GM19468 (cell line): ENCODE measurements at regions not wholly inside any gene's neighbourhood (a gene's known extent, or its start where the extent isn't known, plus 50 kb on each side); places are given as distances from the start of the nearest gene placed in this dataset.

ENCODE experiments used
- ATAC-seq: cut with Tn5 transposase; IDR thresholded peaks from one replicate; pipeline ENCODE4 v1.9.1; 2021; ENCODE audit warnings: mild to moderate bottlenecking, moderate library complexity, moderate number of reproducible peaks; ENCODE audit not compliant: unreplicated experiment; ENCODE audit errors: extremely low read depth

DNA sequence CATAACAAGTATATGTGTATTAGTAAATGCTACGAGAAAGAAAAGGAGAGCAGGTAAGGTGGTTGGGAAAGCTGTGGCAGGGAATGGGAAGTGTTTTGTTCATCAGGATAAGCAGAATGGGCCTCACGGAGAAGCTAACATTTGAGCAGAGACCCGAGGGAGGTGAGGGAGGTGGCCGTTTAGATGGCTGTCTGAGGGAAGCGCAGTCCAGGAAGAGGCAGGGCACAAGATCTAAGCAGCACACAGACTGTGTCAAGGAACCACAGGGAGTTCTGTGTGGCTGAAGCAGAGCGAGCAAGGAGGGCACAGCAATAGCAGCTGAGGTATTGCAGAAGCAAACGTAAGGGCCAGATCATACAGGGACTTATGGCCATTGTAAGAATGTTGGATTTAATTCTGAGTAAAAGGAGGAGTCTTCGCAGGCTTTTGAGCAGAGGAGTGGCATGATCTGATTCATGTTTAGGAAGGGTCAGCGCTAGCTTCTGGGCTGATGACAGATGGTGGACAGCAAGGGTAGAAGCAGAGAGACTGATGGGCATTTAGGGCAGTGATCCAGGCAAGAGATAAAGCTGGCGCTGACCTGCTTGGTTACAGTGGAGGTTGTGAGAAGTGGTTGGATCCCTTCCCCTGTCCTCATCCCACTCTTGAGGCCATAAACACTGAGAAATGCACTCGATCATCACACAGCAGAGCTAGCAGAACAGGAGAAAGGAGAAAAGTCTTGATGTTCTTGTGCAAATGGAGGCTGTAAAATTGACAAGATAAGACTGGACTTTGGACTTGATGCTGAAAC is 199.9 kb downstream of the LACC1 start:
- ATAC-seq = no peak

DNA sequence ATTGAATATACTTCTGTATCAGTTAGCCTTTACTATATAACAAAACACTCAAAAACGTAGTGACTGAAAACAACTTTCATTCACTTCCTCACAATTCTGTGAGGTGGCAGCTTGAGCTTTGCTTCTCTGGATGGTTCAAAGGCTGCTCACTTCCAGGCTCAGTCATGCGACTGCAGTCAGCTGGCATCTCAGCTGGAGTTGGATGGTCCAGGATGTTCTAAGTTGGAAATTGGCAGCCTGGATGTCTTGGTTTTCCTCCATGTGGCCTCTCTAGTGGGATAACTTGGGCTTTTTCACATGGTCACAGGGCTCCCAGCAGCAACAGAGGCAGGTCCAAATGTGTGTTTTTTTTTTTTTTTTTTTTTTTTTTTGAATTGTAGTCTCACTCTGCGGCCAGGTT is 204.4 kb downstream of the LACC1 start:
- ATAC-seq = no peak

DNA sequence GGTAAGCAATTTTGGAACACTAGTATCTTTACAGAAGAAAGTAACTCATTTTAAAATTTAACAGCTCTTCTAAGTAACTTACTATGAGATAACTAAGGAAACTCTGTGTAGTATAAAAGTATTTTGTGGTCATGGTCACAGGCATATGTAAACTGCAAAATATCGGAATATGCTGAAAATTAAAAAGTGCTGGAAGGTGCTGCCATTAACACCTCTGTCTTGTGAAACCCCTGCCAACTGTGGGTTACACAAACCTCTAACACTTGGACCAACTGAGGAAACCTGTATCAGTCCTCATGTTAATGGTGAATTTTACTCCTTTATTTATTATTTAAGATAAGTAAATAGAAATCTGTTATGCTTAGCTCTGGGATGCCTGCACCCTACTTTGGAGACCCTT is 206.7 kb downstream of the LACC1 start:
- no peak for ATAC-seq

DNA sequence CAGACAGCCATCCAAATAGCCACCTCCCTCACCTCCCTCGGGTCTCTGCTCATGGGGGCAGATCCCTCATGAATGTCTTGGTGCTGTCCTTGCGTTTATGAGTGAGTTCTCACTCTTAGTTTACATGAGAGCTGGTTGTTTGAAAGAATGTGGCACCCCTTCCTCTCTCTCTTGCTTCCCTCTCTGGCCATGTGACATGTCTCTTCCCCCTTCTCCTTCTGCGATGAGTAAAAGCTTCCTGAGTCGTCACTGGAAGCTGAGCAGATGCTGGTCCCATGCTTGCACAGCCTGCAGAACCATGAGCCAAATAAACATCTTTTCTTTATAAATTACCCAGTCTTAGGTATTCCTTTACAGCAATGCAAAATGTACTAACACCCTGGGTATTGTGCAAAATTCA is 208.7 kb downstream of the LACC1 start:
- ATAC-seq = no peak

DNA sequence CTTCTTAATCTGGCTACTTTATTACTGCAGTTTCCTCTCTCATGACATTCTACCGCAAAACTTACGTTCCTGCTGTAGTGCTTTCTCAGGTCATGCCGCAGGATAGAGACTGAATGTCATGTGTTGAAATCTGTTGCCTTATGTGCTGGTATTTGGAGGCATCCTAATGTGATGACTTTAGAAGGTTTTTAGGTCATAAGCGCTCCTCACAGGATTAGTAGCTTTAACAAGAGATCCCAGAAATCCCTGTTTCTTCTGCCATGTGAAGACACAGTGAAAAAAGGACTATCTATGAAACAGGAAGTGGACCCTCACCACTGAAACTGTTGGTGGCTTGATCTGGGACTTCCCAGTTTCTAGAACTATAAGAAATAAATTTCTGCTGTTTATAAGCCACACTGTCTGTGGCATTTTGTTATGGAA is 209.3 kb downstream of the LACC1 start:
- ATAC-seq = no peak

DNA sequence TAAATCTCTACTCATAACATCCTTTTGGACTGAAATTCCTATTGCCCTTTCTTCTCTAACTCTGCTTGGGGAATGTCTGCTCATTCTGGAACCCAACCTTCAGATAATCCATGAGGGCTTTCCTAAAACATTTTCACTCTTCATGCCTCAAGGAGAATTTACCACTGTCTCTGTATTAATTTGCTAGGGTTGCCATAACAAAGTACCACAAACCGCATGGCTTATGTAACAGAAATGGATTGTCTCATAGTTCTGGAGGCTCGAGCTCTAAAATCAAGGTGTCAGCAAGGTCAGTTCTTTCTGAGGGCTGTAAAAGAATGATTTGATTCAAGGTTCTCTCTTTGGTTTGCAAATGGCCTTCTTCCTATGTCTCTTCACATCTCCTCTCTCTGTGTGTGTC is 209.7 kb downstream of the LACC1 start:
- no peak for ATAC-seq

DNA sequence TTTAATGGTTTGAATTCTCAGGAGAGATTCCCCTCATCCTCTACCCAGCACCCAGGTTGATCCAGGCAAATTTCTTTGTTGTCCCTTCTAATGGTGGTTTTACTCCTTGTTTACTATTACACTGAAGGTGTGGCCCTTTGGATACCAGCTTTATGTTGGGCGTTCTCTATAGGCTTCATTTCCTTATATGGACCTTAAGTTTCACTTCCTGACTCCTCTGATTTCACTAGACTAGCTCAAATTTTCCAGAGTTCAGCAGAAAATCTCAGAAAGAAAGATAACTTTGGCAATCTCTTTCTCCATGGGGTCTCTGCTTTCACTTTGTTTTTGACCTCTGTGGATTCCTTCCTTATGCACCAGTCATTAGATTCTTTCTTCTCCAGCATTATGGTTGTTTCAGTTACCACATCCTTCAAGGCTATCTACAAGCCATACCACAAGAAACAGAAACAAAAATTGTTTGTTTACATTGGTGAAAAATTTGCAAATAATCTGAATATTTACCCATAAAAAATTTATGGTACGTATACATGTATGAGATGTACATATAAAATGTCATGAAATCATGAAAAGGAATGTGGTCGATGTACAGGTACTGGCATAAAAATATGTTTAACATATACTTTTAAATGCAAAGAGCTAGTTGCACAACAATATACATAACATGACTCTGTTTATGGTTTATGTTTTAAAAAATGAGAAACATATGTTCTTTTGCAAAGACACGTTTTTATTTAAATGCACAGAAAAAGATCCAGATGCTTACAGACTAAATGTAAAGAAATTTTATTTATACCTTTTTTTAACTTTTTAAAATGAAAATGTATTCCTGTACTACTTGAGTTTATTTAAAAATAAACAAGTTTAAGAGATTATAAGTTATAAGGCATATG is 212.6 kb downstream of the LACC1 start:
- no peak for ATAC-seq

DNA sequence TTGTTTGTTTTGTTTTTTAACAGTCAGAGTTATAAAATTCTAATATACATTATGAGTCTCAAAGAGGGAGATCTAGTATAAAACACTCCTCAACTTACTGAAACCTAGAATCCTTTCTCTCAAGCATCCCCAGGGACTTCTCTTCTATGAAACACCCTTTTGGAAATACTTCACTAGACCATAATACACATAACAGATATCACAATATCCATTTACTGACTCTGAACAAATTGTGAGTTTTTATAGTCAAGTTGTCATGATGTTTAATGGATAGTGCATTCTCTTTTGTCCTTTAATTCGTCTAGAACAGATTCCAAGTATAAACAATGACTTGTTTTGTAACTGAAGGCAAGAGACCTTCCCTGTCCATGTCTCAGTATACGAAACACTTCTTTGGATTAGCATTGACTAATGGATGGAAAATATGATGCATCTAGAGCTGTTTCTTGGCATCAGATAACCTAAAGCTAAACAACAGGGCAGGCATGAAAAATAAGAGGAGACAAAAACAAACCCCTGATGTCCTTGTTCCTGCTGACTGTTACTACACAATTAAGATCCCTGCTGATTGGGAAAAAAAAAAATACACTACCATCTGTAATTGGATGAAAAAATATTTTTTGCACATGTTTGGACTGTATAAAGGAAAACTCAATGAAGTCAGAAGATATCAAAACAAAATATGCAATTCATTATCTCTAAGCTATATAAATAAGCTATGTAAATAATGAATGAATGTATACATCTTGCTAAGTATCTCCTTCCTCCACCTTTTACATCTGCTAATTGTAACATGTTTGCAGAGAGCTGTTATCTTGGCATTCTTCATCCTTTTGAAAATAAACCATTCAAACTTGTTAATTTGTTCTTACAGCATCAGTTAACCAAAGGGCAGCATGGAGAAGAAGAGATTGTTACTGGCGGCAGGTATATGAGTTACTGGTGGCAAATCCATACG is 214.2 kb downstream of the LACC1 start:
- no peak for ATAC-seq

DNA sequence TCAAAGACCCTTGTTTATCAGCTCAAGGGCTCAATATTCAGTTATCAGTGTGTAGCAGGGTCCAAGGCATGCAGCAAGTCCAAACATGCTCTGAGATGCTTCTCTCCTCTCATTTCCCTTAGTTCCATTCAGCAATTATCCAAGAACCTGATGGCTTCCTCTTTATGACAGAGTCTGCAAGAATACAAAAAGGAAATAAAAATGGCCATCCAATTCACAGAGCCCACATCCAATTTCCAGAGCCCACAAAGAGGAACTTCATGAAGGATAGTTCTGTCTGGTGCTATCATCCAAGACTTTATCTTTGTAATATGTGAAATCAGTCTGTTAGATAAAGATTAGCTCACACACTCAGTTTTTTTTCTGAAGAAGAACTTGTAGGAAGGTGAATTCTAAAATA is 217.2 kb downstream of the LACC1 start:
- ATAC-seq = no peak

DNA sequence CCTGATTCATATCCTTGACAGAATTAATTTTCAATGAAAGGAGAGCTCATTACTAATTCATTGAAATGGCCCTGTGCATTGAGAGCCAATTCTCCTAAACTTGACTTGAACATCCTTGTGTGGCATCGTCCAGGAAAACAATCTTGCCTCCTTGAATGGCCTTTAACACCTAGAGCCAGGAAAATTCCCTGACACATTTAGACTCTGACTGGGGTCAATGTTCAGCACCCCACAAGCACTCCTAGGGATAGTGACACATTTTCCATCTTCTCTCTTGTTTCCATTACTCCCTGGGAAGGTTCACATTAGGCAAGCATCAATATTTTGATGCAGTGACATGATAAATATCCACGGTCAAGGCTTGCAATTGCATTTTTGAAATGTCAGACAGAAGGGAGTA is 218.9 kb downstream of the LACC1 start:
- ATAC-seq = no peak

DNA sequence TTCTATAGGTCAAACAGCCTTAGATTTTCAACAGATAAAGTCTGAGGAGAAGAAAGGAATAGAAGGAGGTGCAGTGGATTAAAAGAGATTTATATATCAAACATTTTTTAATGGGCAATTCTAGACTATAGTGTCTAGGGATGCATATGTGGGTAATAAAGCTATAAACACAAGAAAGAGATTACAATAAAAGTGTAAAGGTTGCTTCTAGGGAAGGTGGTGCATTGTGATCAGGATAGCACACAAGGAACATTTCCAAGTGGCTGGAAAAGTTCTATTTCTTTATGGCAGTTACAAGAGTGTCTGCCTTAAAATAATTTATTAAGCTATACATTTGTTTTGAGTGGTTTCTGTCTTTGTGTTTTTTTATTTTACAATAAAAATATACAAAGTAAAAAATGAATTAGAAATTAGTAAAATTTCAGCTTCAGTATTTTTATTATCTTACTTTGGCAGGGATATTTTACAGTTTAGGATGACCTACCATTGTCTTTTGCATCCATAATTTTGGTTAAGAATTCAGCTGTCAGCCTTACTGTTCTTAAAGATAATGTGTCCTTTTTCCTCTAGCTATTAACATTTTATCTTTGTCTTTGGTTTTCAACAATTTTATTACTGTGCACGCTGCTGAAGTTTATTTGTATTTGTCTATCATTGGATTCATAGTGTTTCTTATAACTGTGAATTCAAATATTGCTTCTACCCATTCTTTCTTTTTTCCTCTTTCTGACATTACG is 221.8 kb downstream of the LACC1 start:
- no peak for ATAC-seq

DNA sequence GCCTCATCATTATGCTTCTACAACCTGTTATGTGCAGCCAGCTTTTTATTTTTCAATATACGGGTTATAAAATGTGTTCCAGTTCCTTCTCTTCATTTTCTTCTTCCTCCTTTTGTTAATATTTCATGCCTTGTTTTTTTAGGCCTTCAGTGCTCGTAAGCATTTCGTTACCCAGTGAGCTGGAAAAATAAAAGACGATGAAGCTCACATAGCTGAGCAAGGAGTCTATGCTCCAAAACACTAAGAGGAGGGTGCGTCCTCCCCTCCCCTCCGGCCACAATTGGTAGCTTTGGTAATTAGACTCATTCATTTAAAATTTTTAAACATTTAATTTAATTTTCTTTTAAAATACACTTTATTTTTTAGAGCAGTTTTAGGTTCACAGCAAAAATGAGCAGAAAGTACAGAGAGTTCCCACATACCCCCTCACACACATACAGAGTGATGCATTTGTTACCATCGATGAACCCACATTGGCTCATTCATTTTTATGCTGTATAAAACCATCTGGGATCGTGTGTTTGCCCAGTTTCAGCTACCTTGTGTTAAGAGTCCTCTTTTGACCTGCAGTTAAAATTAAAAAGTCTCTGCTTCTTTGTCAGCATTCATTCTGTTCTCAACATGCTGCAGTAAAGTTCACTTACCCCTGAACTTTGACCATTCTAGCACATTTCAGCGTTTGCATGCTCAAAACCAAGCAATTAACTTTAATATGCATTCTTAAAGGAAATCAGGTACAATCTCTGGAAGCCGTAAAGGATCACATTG is 223.9 kb downstream of the LACC1 start:
- ATAC-seq = no peak

DNA sequence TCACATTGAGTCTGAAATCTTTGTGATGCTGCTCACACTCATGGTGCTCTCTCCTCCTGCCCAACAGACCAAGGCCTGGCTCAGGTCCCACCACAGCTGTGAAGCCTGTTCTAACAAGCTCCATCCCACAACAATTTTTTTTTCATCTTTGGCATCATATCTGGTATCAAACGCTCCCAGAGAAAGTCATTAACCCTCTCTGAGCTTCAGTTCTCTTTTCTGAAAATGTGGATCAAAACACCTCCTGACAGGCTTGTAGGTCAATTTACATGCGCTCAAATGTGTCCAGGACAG is 224.4 kb downstream of the LACC1 start:
- no peak for ATAC-seq

DNA sequence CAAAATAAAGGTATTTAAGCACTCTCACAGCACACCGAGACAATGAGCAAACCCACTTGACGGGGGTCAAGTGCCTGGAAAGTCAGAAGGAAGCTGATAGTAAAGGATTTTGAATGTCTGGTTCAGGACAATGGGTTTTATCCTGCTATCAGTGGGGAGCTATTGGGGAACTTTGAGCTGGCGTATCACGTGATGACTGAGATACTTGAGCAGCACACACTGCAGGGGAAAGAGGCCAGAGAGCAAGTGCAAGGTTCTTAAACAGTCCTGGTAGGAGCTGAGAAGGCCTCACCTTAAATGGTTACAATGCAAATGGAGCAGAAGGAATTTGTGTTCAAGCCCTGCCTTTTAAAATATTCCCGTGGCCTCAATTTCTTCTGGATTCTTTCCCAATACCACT is 225.3 kb downstream of the LACC1 start:
- no peak for ATAC-seq

DNA sequence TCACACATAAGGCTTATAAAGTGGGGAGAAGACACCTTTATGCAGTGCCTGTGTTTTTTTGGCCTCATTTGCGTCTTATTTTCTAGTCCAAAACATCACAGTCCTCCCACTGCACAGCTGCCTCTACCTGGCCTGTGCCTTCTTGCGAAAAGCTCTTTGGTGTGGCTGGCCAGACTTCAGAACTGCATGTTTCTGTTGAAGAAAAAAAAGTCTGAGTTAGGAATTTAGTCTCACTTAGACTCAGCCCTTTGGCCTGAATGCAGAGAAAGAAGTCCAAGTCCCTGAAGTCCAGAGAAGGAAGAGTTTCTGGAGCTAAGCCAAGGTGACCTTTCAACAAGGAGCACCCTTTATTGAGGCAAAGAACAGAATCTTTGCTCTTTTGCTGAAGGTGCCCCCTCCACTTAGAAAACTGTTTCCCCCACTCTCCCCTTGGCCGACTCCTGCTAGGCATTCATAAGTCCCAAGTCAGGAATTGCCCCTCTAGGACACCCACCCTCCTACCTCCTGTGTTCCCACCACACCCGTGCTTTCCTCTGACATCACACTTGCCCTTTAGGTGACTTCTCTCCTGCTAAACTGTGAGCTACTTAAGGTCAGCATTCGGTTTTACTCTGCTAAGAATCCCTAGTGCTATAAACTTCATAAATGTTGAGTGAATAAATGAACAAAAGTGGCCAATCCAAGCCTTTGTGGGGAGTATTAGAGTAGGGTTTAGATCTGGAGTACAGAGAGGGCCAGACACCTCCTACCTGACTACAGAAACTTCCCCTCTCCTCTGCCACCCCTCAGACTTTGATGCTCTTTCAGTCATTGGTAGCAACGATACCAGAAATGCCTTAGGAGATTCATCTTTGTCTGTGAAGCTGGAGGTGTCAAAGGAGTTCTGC is 226.8 kb downstream of the LACC1 start:
- ATAC-seq = no peak

DNA sequence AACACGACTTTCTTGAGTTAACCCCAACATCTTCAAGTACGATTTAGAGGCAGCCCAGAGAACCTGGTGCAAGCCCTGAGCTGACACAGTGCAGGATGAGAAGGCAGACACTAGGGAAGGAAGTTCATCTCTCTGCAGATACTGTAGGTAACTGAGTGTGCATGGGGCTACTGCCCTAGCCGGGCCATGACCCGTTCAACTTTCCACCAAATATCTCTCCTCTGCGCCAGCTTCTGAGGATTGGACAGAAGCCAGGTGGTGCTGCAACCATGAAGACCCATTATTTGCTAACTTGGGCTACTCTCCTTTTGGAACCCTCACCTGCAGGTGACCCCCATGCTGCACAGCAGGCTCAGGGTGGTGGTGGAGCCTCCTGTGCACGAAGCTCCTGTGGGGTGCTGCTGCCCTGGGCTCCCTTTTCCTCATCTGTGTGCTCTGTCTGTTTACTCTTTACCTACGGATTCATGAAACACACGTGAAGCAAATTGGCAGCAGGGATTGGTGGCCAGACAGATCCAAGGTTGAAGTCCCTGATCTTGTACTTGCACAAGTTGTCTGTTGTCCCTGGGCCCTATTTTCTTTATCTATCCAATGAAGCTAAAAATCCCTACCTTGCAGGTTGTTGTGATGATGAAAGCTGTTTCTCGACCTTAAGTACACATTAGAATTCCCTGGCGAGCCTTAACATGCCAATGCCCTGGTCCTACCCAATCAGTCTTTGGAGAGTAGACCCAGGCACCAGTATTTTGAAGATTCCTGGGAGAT is 227.8 kb downstream of the LACC1 start:
- no peak for ATAC-seq

DNA sequence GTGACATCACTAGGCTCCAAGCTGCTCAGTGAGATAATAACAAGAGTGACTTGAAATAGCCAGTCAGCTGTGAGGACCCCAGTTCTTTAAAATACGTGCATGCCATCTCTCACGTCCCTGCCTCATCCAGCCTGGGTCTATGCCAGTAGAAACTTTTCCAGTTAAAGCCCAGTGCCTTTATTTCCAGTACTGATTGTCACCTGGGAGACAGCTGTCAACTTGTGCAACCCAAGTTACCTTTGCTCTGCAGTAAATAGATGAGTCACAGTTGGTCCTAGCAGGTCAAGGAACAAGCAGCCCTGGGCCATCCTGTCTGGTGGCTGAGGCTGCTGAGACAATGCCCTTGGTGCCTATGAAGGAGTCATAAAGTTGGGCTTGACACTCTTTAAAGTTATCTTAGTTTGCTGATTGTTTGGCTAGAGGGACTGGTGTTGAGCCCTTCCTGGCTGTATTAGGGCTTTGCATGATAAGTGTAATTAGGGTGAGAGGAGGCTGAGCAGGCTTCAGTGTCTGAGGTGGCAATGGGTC is 228.7 kb downstream of the LACC1 start:
- ATAC-seq = no peak
